OCI-M1 (cell line): ENCODE measurements at regions not wholly inside any gene's neighbourhood (a gene's known extent, or its start where the extent isn't known, plus 50 kb on each side); places are given as distances from the start of the nearest gene placed in this dataset.

Experiments
- DNase-seq: peaks from one replicate; lab custom pipeline; 2025; lab: John Stamatoyannopoulos, UW

DNA sequence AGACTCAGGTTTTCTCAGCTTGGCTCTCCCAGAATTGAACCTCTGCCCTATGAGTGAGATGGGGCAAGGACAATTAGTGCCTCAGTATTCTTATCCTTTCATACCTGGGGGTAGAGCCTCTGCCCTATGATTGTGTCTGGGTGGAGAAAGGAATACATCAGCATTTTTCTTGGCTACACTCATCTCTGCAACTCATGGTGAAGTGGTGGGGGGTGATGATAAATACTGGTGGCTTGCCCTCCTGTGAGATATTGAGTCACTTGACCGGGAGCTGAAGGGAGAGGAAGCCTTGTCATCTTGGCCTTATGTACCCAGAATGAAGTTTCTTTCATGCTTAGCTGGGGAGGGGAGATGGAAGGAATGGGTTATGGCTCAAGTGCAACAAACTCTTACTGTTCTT, 71.3 kb upstream of the ENOX2 start:
- peak; percentile 1 for DNase-seq

DNA sequence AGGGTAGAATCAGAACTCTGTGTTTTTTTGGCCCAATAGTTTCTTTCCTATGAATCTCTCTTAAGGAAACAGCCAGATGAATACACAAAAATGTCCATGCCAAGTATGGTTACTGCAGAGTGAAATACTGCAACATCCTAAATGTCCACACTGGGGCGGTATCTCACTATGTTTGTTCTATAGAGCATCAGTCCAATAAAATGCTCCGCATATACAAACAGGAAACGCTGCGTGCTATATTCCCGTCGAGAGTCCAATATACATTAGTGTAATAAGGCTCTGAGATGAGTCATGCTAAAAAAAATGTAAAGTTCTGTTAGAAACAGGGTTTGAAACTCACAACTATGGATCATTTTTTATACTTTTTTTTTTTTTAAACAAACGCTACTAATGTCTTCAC, 72.9 kb upstream of the ENOX2 start:
- DNase-seq, result peak; percentile 78

DNA sequence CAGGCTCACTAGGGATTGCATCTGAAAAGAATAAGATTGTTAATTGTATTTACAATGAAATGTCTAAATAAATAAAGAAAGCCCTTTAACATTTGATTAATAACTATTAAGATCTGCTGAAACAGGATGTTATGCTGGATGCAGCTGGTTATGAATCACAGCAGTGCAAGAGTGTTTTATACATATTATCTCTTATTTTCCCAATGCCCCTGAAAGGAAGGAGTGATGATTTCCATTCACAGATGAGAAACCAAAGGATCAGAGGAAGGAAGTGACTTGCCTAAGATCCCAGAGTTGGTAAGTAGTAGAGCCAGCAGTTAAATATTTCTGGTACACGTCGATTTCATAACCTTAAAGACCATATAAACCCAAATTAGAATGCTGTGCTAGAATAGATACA, 76.3 kb upstream of the ARHGAP36 start:
- no peak for DNase-seq

DNA sequence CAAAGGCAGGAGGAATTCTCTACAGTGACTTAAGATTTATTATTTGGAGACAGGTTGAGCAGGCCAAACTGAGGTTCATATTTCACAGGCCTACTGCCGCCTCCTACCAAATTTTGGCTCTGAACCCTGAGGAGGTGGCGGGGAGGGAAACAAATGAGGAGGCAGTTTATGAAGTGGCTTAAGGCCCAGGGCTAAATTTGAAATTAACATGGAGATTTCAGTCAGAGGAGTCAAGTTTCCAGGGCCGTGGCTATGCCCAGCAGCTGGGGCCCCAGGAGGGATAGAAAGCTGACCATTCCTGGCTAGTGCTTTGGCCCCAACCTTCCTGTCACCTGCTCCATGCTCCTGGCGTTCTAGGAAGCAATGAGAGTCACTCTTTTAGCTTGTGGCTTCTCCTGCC, 73.4 kb upstream of the ARHGAP36 start:
- DNase-seq, result no peak

DNA sequence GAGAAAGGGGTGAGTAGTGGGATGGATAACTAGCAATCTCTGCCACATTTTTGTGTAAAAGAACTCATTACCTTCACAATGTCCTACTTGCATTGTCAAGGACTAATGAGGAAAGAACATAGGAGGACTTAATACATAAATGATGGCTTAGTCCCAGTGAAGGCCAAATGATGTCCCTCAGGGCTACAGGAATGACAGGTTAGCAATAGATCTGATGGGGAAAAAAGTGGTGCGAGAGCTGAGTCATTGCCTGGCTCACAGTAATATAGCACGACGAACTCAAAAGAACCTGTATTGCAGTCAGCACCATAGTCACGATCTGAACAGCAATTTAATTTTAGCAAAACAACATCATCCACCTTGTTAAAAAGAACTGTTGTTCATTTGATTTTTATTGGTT, 70.9 kb upstream of the ARHGAP36 start:
- no peak for DNase-seq

DNA sequence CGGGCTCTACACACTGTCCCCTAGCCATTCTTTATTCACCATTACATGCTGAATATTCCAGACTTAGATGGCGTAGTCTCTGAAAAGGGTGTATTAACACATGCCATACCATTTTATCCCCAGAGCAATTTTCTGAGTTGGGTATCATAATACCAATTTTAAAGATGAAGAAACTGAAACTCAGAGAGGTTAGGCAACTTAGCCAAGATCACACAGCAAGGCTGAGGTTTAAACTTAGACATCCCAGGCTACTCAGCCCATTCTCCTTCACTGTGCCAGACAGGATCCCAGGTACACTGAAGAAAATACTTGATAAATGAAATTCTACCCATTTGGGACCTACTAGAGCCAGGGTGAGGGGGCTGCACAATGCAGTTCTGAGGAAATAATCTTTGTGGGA, 67.4 kb upstream of the ARHGAP36 start:
- no peak for DNase-seq

DNA sequence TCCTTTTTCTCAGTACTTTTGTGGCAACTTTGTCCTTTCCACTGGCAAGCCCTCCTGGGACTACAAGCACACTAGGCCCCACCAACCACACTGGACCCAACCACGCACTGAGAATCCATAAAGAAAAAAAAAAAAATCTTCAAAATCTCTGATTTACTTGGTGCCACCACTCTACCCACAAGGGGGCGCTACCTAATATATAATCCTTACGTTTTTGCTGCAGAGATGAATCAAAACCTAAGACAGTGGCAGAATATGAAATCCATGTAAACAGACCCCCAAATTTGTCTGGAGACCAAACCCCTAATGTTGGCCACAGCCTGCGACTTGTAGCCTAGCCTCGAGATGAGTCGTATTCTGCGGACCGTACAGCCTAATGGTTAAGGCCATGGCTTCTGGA, 63.5 kb upstream of the ARHGAP36 start:
- peak; percentile 58 for DNase-seq

DNA sequence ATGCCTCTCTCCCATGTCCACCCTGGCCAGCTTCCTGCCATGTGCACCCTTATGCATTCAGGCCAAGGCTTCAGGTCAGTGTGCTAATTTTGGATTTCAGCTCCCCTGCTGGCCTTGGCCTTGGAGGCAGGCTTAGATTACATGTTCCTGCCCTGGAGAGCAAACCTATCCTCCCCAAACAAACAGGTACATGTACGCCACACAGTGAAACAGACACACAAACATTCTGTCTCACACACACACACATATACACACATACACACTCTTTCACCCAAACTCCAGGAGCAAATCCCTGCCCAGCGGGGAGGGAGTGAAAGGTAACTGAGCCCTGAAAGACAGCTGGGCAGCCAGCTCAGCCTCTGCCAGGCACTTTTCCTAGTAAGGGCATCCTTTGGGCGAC, 62.7 kb upstream of the ARHGAP36 start:
- no peak for DNase-seq

DNA sequence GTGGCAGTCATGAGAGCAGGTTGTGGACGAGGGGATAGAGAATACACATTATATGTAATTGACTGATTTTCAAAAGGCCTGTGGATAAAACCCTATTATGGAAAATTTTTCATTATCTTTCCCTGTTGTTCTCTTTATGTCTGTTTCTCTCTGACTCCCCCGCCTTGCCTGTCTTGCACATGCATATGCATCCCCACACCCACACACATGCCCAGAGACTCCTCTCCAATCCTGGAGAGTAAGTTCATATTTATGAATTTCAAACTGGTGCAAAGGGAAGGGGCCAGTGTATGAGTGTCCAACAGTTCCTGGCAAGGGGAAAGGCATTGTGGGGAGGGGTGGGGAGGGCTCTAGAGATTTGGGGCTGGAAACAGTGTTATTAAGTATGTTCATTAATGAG, 60.8 kb upstream of the ARHGAP36 start:
- no peak for DNase-seq

DNA sequence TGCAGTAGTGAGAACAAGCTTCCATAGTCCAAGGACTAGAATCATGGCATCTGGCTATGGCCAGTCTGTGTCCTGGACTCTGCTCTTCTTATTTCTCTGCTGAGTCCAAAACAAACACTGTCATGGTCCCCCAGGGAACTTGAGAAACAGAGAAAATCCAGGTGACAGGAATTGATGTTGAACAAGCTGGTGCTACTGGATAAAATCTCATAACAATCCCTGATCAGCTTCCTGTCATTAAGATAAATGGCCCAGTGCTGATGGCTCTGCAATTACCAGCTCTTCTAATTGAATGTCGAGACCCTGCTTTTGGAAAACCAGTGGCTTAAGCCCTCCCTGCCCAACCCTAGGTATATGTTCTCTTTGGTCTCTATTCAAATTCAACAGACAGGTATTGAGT, 58.8 kb upstream of the ARHGAP36 start:
- no peak for DNase-seq
